ENCODE measurements at regions not wholly inside any gene's neighbourhood (a gene's known extent, or its start where the extent isn't known, plus 50 kb on each side); places are given as distances from the start of the nearest gene placed in this dataset.
A peak's percentile ranks its signal among the peaks of the same experiment; 100 is the strongest.

- Histone ChIP-seq H3K9me3 (ENCODE audit: control insufficient read depth, insufficient read depth, low read depth, low read length) (no peaks in the 10 kb centered on the region), H3K36me3 (ENCODE audit: control insufficient read depth in 2 of 2, insufficient read depth in 1 of 2, low read length in 2 of 2) (no peaks in the 10 kb centered on the region), H3K4me3 (ENCODE audit: low read depth, low read length) (no peak overlapping the region), H3K4me1 (ENCODE audit: control insufficient read depth, insufficient read depth, low read length) (no peaks in the 10 kb centered on the region), H3K27ac (ENCODE audit: extremely low read depth, low read depth, low read length) (no peak overlapping the region)
- TF ChIP-seq PRDM10 (tag by site-specific recombination; IDR thresholded peaks at IDR 0.05) (no peak), ZBTB44 (tag by site-specific recombination; IDR thresholded peaks at IDR 0.05) (0 out of 2 replicates have a peak, but pooled peaks have one; percentile 28), ZNF660 (tag by site-specific recombination; IDR thresholded peaks at IDR 0.05) (no peak), KLF7 (tag by site-specific recombination; IDR thresholded peaks at IDR 0.05; ENCODE audit: borderline replicate concordance) (no peak)
- POLR2A ChIA-PET: interaction anchor here (0.6 kb wide), 1 partner anchor 182 kb away, joined by 6 read pairs; no protein-coding TSS in a partner anchor
- CTCF ChIA-PET: no interaction called here
These were observed 186.8 kb upstream of the AUTS2 start for GRCh38 chr7:69411466-69411865.

- H3K4me1 ChIP-seq (ENCODE audit: control insufficient read depth, insufficient read depth, low read length): no peaks in the 10 kb centered on the region
- CTCF ChIA-PET: interaction anchor here (0.5 to 0.6 kb wide), 2 partner anchors 312 to 616 kb away, joined by 3 read pairs; no protein-coding TSS in a partner anchor
- POLR2A ChIA-PET: interaction anchor here (0.6 kb wide), 1 partner anchor 181 kb away, joined by 6 read pairs; no protein-coding TSS in a partner anchor
- no peaks in the 10 kb centered on the region for H3K36me3 ChIP-seq (ENCODE audit: control insufficient read depth in 2 of 2, insufficient read depth in 1 of 2, low read length in 2 of 2)
- no peaks in the 10 kb centered on the region for H3K9me3 ChIP-seq (ENCODE audit: control insufficient read depth, insufficient read depth, low read depth, low read length)
- H3K4me3 ChIP-seq (ENCODE audit: low read depth, low read length): no peak overlapping the region
- 0 out of 2 replicates have a peak overlapping the region, but pooled peaks have one; percentile 36 for H3K27ac ChIP-seq (ENCODE audit: extremely low read depth, low read depth, low read length)
- TF ChIP-seq SETDB1 (IDR thresholded peaks at IDR 0.05; ENCODE audit: insufficient read length, low read length) (no peak), ZNF350 (tag by site-specific recombination; IDR thresholded peaks at IDR 0.05) (no peak), ZNF626 (tag by site-specific recombination; IDR thresholded peaks at IDR 0.05) (no peak), REPIN1 (tag by site-specific recombination; IDR thresholded peaks at IDR 0.05; ENCODE audit: low read depth) (peak; percentile 33; the same call in 1 of the 2 replicates), SCRT1 (tag by site-specific recombination; IDR thresholded peaks at IDR 0.05; ENCODE audit: borderline replicate concordance) (no peak), ZNF785 (tag by site-specific recombination; IDR thresholded peaks at IDR 0.05) (no peak), ZNF239 (tag by site-specific recombination; IDR thresholded peaks at IDR 0.05) (no peak), ZNF157 (tag by site-specific recombination; IDR thresholded peaks at IDR 0.05) (no peak), ZNF514 (tag by site-specific recombination; IDR thresholded peaks at IDR 0.05) (peak; percentile 51; the same call in 1 of the 2 replicates), ZNF629 (tag by site-specific recombination; IDR thresholded peaks at IDR 0.05) (peak; percentile 93), KLF1 (tag by site-specific recombination; IDR thresholded peaks at IDR 0.05) (no peak), MZF1 (tag by site-specific recombination; IDR thresholded peaks at IDR 0.05; ENCODE audit: borderline replicate concordance) (peak; percentile 78; the same call in 1 of the 2 replicates), ZNF146 (tag by site-specific recombination; IDR thresholded peaks at IDR 0.05) (no peak), ZBTB20 (tag by site-specific recombination; IDR thresholded peaks at IDR 0.05) (no peak), ZEB2 (tag by site-specific recombination; IDR thresholded peaks at IDR 0.05) (no peak; the same call in 1 of the 2 replicates), ZNF792 (tag by site-specific recombination; IDR thresholded peaks at IDR 0.05) (no peak), KLF16 (tag by site-specific recombination; IDR thresholded peaks at IDR 0.05) (no peak), INSM2 (tag by site-specific recombination; IDR thresholded peaks at IDR 0.05) (0 out of 2 replicates have a peak, but pooled peaks have one; percentile 53), OVOL3 (tag by site-specific recombination; IDR thresholded peaks at IDR 0.05) (no peak), ZNF335 (tag by site-specific recombination; conservative IDR thresholded peaks at IDR 0.05) (peak; percentile 84), ZNF311 (tag by site-specific recombination; IDR thresholded peaks at IDR 0.05; ENCODE audit: borderline replicate concordance) (no peak), ZNF202 (tag by site-specific recombination; IDR thresholded peaks at IDR 0.05; ENCODE audit: borderline replicate concordance) (0 out of 2 replicates have a peak, but pooled peaks have one; percentile 81)
These were observed 185.7 kb upstream of the AUTS2 start for GRCh38 chr7:69412331-69413146.

Data from HEK293 (cell line).